Kidney glomerular epithelial cell (primary cell): ENCODE measurements at regions not wholly inside any gene's neighbourhood (a gene's known extent, or its start where the extent isn't known, plus 50 kb on each side); places are given as distances from the start of the nearest gene placed in this dataset.

Source experiments
- DNase-seq: peaks from one replicate; lab custom pipeline; 2025; lab: John Stamatoyannopoulos, UW

GRCh38 chr4:117429506-117429905 is 344.1 kb upstream of the TRAM1L1 start:
- no peak for DNase-seq

GRCh38 chr4:117434424-117434823 is 349.0 kb upstream of the TRAM1L1 start:
- DNase-seq, result no peak

- DNase-seq, result no peak
Observed at GRCh38 chr4:117447925-117448324, 362.5 kb upstream of the TRAM1L1 start.

GRCh38 chr4:117455088-117455487 is 369.7 kb upstream of the TRAM1L1 start:
- DNase-seq, result peak; percentile 48

GRCh38 chr4:117466388-117466787 is 381.0 kb upstream of the TRAM1L1 start:
- DNase-seq, result no peak

GRCh38 chr4:117467404-117467803 is 382.0 kb upstream of the TRAM1L1 start:
- no peak for DNase-seq

GRCh38 chr4:117474987-117475386 is 389.6 kb upstream of the TRAM1L1 start:
- DNase-seq, result no peak

- DNase-seq, result no peak
Observed at GRCh38 chr4:117477925-117478324, 392.5 kb upstream of the TRAM1L1 start.

GRCh38 chr4:117478702-117479101 is 393.3 kb upstream of the TRAM1L1 start:
- DNase-seq, result no peak

- no peak for DNase-seq
Observed at GRCh38 chr4:117479673-117480072, 394.3 kb upstream of the TRAM1L1 start.

GRCh38 chr4:117481742-117482141 is 396.4 kb upstream of the TRAM1L1 start:
- peak; percentile 14 for DNase-seq

GRCh38 chr4:117488692-117489091 is 403.3 kb upstream of the TRAM1L1 start:
- no peak for DNase-seq

GRCh38 chr4:117489107-117489506 is 403.7 kb upstream of the TRAM1L1 start:
- no peak for DNase-seq

- no peak for DNase-seq
Observed at GRCh38 chr4:117491516-117491915, 406.1 kb upstream of the TRAM1L1 start.

- DNase-seq, result no peak
Observed at GRCh38 chr4:117495802-117496201, 410.4 kb upstream of the TRAM1L1 start.

- DNase-seq, result no peak
Observed at GRCh38 chr4:117512414-117512813, 427.0 kb upstream of the TRAM1L1 start.

- no peak for DNase-seq
Observed at GRCh38 chr4:117514391-117515175, 429.2 kb upstream of the TRAM1L1 start.

GRCh38 chr4:117515921-117516320 is 430.5 kb upstream of the TRAM1L1 start:
- no peak for DNase-seq

- DNase-seq, result no peak
Observed at GRCh38 chr4:117527601-117528000, 442.2 kb upstream of the TRAM1L1 start.

- DNase-seq, result no peak
Observed at GRCh38 chr4:117529401-117529800, 444.0 kb upstream of the TRAM1L1 start.

GRCh38 chr4:117533501-117533900 is 448.1 kb upstream of the TRAM1L1 start:
- no peak for DNase-seq

GRCh38 chr4:117545039-117545438 is 459.7 kb upstream of the TRAM1L1 start:
- no peak for DNase-seq

- DNase-seq, result no peak
Observed at GRCh38 chr4:117549524-117549923, 464.1 kb upstream of the TRAM1L1 start.

GRCh38 chr4:117550085-117550484 is 464.7 kb upstream of the TRAM1L1 start:
- no peak for DNase-seq
